ENCODE measurements at regions not wholly inside any gene's neighbourhood (a gene's known extent, or its start where the extent isn't known, plus 50 kb on each side); places are given as distances from the start of the nearest gene placed in this dataset.
A peak's percentile ranks its signal among the peaks of the same experiment; 100 is the strongest.

DNA sequence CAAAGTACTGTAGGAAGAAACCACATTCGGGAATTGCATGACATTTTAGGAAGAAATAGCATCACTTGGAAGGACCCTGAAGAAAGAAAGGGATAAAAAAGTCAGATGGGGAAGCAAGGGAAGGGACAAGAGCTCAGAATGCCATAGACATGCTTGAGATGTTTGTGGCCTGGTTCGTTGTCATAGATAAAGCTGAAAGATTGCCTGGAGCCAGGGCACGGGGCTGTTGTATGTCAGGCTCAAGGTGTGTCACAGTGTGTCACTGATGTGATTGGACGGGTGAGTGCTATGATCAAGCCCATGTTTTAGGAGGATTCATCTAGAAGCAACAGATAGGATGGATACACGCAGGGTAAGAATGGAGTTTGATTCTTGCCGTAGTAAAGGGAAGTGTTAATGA lies 216.2 kb upstream of the SOX4 start:
- no peak for DNase-seq (ENCODE audit: low spot score)

DNA sequence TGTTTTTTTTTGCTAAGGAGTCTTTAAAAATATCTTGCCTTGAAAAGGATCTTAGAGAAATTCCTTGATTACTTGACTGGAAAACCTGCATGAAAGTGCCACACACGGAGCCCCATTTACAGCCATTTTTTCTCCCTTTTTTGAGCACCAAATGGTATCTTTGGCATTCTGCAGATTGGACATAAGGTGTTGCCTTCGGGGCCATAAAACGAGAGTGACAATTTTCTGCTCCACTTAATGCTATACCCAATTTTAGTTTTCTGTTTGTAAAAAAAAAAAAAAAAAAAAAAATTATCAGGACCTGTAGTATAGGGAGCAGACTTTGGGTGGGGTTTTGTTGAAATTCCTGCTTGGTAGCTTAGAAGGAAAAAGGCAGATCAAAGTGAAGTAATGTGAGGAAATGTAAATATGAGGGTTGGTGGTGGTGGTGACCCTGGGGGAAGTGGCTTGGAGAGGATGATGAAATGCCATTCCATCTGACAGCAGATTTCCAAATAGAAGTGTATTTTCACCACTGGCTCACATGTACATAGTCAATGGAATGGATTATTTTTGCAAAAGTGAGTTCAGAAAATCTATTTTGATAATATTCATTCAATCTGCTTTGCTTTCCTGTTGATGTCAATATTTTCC lies 212.1 kb upstream of the SOX4 start:
- DNase-seq (ENCODE audit: low spot score): peak; percentile 88

DNA sequence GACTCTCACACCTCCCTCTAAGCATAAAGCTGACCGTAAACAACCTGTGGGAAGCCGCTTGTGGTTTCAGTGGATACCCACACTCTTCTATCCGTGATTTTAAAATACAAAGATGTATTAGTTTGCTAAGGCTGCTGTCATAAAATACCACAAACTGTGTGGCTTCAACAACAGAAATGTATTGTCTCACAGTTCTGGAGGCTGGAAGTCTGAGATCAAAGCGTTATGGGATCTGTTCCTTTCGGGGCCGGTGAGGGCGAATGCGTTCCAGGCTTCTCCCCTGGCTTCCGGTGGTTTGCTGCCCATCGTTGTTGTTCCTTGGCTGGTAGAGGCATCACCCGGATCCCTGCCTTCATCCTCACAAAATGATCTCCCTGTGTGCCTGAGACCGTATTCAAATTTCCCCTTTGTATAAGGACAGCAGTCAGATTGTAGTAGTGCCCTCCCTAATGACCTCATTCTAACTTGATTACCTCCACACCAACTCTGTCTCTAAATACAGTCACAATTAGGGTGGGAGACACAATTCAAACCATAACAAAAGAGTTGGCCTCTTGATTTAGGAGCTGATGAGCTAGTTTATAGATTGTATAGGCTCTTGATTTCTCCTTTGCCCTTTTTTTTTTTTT lies 210.6 kb upstream of the SOX4 start:
- no peak for DNase-seq (ENCODE audit: low spot score)

DNA sequence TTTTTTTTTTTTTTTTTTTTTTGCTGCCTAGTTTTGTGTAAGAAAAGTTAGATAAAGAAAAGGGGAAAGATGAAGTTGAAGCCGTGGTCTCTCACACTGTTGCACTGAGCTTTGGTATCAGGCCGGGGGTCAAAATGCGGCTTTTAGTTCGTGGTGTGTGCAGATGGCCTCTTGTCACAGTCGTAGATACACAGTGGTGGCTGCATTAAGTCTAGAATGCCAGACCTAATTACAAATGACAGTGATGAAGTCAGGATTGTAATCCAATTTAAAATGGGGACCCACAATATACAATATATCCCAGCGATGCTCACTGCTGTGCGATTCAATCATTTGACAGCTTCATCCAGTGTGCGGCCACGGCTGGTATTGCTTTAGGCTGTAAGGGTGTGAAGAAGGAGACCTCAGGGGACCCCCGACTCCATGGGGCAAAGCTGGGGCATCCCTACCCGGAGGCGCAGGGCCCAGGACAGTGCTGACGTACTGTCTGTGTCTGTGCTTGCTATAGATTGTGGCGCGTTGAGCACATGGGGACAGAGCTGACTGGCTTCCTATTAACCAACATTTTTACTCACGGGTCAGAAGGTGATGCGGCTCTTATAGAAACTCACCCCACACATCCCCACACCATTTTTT lies 210.0 kb upstream of the SOX4 start:
- DNase-seq (ENCODE audit: low spot score): no peak

DNA sequence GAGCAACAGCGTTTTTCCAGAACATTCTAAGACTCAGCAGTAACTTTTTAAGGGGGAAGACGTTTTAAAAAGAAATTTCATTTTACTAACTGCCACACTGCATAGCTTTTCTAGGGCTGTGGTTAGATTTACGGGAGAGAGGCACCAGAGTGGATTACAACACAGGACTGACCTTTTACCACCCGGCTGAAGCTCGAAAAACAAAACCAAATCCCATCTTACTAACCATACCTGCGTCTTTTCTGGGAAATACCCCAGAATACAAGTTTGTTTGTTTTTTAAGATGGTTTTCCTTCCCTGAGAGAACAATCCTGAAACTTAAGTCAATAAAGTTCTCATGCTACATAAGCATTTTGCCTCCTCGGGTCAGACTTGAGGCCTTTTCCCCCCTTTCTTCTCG lies 209.3 kb upstream of the SOX4 start:
- DNase-seq (ENCODE audit: low spot score): peak; percentile 87

DNA sequence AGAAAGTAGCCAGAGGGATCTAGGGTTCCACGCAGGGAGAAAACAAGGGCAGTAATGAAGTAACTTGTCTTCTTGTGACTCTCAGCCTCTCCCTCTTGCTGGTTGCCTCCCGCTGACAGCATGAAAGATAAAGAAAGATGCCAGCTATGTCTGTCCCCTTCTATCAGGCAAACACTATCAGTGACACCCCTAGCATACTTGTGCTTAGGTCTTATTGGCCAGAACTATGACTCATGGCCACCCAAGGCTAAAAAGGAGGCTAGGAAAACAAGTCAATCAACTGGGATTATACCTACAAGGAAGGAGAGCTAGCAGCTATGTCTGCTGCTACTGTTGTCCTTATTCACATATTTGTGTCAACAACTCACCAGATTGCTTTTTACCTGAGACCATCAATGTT lies 206.8 kb upstream of the SOX4 start:
- no peak for DNase-seq (ENCODE audit: low spot score)

DNA sequence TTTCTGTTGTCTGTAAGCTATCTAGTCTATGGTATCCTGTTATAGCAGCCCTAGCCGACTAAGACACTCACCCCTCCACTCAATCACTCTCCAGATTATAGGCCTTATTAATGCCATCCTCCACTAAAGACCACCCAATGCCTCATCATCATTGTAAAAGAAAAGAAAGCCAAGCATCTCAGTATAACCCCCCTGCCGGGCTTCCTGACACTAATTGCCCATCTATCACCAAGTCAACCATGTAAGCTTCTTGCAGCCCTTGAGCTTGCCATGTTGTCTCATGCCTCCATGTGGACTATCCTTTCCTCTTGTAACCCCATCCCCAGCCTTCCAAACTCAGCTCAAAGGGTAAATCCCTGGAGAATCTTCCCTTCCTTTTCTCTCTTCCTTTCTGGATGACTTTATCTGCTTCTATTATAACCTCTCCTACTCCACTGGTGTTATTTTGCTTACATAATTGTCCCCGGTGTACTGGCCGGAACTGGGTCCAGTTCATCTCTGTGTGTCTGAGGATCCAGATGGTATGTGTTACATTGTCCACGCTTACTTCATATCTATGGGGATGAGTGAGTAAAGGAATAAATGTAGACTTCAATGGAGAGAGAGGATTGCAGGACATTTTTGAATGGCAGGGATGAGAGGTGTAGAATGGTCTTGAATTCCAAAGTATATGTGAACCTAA lies 202.9 kb upstream of the SOX4 start:
- no peak for DNase-seq (ENCODE audit: low spot score)

DNA sequence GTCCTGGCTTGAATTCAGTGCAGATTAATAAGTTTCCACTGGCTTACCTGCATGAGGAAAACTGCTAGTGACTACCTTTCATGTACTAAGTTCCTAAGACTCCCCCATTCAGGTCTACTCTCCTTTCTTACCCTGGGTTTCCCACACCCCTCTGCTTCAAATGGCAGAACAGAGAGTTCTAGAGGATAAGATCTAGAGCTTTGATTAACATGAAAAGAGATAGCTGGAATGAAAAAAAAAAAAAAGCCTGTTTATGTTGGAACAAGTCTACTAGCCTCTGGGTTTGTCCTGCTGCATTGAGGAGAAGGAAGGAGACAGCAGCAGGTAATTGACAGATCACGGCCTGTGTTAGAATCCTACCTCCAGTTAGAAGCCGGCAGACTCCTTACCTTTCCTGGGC lies 201.4 kb upstream of the SOX4 start:
- no peak for DNase-seq (ENCODE audit: low spot score)

DNA sequence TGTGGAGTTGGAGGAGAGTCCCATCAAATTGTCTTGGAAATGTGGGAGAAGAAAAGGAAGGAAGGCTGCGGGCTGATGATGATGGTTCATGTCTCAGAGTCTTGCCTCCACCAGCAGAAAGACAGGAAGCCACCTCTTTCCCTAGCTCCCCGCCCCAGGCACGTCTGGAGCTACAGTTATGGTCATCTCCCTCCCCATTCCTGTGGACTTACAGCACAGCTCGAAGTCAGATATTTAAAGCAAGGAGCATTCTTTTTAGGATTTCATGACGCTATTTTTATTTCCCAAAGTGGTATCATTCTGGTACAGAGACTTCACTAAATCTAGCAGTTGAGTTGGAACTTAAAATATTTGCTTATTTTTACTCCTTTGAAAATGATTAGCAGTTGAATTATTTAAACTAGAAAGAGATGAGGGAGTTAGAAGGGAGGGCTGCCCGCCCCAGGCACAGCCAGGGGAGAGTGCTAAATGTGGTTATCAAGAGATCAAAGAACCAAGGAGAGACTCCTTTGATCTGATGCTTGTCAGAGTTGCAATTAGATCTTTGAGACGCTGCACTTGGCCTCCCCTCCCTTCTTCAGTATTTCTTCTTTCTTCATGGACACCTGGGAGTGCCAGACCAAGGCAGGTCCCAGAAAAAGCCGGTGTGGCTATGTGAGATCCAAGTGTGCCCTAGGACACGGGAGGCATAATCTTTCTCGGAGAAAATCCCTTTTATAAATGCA lies 199.9 kb upstream of the SOX4 start:
- no peak for DNase-seq (ENCODE audit: low spot score)

DNA sequence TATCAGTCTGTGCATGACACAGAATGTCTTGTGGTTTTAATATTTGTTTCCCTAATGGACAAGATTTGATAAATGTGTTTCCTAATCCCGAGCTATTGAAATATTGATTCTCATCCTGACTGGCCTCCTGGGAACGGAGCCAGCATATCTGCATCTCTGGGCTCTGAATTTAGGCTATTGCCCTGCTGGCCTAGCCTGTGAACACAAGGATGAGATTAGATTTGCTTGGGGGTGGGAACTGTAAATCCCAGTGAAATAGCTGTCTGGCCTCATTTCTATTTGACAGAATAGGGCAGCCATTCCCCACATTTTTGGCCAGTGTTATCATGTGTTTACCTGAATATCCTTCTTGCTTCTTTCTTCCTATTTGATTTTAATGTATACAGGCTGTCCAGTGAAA lies 198.4 kb upstream of the SOX4 start:
- DNase-seq (ENCODE audit: low spot score): no peak

DNA sequence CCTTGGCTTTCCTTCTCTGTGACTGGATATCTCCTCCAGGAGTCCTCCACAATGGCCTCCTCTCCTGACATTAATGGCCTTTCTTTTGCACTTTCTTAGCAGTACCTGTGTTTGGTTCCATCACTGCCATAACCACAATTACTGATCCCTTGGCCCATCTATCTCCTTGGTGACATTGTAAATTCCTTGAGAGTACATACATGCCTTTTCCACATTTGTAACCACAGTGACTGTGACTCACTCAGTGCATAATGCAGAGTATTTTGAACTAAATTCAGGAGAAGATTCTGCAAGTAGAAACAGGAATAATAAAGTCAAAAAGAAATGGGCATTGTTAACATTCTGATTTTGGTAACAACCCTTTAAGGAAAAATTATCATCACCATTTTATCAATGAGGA lies 197.2 kb upstream of the SOX4 start:
- DNase-seq (ENCODE audit: low spot score): peak; percentile 40

DNA sequence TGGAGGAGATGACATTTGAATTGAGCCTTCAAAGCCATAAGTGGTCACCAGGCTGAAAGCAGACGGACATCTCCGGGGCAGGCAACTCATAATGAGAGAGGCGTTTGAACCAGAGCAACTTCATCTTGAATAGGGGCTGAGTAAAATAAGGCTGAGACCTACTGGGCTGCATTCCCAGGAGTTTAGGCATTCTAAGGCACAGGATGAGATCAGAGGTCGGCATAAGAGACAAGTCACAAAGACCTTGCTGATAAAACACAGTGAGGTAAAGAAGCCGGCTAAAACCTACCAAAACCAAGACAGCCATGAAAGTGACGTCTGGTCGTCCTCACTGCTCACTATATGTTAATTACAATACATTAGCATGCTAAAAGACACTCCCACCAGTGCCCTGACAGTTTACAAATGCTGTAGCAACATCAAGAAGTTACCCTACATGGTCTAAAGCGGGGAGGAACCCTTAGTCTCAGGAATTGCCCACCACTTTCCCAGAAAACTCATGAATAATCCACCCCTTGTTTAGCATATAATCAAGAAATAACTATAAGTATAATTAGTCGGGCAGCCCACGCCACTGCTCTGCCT lies 194.7 kb upstream of the SOX4 start:
- DNase-seq (ENCODE audit: low spot score): no peak

DNA sequence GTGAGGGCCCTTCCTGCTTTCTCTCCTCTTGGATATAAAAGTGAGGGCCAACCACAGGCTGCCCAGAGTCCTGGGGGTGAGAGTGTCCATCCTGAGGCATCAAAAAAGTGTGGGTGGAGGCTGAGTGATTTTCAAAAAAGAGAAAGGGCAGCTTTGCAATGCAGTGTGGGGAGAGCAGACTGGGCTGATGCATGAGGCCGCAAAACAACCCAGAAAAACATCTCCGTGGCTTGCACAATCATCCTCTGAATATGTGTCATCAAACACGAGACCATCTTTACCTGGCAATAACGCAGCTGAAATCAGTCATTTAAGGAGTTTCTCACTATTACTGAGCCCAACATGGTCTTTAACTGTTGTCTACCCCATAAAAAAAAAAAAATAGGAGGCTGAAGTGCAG lies 191.2 kb upstream of the SOX4 start:
- no peak for DNase-seq (ENCODE audit: low spot score)

DNA sequence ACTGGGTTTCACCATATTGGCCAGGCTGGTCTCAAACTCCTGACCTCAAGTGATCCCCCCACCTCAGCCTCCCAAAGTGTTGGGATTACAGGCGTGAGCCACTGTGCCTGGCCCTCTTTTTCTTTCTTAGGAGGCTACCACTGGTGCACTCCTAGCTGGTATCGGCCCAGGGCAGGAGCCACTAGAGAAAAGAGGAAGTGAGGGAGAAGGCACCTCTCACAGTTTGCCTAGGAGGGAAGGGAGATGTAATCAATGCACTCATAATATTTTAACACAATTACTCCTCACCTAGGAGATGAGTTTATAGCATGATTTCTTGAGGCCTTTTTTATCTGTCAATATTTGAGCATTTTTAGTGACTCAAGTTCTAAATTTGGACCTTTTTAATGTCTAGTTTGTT lies 189.0 kb upstream of the SOX4 start:
- DNase-seq (ENCODE audit: low spot score): no peak

DNA sequence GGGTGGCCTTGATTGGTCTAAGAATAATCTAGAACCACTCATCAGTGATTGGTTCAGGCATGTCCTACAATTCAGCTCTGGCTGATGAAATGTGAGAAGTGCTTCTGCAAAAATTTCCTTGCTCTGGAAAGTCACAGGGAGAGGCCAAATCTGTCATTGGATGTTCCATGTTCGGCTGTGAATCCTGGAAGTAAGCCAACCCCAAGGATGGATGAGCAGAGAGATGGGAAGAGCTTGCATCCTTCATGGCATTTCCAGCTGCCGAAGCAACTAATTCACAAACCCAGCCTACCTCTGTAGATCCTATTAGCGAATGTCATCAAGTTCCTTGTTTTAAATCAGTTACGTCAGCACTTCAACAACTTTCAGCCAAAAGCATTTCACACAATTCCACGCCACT lies 187.2 kb upstream of the SOX4 start:
- no peak for DNase-seq (ENCODE audit: low spot score)

DNA sequence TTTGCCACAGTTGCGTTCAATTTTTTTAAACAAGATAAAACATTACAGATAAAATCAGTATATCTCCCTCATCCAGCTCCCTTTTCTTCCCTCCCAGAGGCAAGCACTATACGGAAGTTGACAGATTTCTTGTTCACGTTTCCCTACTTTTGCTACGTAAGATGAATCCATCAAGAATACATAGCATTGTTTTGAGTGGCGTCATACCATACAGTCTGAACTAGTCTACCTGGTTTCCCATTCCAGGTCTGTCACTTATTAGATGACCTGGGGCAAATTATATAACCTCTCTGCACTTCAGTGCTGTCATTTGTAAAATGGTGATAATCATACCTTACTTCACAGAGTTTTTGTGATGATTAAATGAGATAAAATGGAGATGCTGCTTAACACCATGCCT lies 184.3 kb upstream of the SOX4 start:
- no peak for DNase-seq (ENCODE audit: low spot score)

DNA sequence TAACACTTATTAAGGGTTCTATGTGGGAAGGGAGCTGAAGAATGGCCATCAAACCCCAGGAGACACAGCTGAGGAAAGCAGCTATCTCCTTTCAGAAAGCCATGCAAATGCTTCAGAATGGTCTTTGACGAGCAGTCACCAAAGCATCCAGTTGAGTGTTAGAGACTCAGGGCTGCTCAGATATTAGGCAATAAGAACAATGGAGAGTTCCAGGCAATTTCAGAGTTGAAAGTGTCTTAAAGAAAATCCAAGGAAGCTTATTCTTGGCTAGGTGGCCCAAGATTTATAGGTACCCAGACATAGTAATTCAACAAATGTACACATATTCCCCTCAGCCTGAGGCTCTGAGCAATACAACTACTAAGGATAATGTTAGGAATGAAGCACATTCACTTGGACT lies 180.1 kb upstream of the SOX4 start:
- DNase-seq (ENCODE audit: low spot score): no peak

DNA sequence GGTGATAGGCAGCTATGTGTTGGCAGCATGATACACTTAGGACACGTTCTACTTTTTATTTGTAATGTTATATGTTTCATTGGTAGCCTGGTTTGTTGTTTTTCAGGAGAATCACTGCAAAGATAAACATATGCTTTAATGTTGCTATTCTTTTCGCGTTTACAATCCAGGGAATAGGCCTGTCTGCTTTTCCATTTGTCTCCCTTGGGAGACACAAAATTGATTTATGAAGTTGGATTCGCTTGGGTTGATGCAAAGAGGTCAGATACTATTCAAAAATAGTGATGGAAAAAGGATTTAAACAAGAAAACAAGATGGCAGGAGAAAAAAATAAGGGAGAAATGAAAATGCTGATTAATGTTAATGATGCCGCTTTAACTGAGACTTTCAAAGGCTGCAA lies 179.5 kb upstream of the SOX4 start:
- no peak for DNase-seq (ENCODE audit: low spot score)

DNA sequence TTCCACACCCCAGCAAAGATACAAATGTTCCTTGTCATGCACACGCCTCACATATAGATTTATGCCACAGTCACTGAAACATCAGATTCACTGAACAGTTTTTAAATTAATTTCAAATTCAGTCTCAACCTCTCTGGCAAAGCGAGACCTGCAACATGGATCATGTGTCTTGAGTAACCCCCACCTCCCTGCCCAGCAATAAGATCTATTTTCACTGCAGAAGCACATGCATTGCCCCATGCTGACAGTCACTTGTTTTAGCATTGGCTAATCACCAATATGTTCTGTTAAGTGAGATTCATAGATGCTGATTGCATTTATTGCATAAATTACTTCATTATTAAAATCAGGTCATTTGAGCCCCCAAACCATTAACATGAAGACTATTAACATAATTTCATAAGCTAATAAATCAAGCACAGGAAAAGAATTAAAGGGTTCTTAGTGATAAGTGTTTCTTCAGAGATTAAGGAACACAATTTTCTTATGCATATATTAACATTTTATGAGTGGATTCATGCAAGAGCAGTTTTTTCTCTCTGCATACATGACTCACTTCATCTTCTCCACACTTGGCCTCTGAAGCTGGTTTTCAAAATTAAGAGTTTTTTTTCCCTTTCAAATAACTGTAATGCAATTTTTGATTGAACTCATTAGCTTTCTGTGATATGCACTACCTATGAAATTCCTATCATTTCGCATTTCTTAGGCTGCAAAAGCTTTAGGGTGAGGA lies 173.2 kb upstream of the SOX4 start:
- DNase-seq (ENCODE audit: low spot score): no peak

DNA sequence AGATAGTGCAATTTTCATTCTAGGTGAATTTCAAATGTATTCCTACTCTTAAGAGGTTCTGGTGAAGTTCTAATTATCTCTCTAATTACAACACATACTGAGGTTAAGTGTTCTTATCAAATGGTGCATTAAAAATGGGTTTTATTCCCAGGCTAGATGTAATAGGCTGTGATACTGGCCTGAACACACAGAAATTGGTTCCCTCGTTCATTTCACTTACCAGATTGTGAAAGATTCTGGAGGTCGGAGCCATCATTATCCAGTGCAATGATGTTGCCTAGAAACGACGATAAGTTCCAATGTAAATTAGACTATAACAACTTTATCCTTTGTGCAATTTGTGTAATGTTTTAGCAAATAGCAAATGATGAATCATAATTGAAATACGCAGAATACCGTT lies 172.6 kb upstream of the SOX4 start:
- DNase-seq (ENCODE audit: low spot score): no peak

DNA sequence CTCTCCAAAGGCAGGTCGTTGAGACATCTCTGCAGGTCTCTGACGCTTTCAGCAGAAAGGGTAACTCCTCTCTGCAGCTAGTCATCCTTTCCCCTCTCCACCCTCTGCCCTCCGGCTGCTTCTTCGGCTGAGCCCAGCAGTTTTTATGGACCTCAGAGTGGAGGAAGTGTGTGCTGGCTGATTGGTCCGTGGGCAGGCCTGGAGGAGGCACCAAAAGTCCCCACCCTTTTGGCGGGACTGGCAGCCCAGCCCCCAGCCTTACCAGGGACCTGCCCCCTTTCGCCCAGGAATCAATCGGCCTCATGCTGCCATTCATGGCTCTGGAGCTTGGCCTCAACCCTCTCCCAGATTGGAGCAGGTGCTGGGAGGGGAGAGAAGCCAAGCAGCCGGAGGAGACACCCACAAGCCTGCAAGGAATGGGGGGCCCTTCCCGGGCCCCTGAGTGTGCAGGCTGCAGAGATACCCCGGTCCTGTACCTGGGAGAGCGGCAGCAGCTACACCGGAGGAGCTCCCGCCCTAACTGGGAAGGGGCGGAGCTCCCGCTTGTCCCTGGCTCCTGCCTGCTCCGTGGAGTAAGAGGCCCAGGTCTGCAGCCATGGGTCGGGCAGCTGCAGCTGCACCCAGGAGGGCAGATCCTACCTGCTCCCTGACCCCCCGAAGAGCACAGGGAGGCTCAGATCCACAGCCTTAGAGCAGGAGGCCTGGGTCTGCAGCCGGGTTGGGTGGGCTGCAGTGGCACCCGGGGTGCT lies 170.3 kb upstream of the SOX4 start:
- DNase-seq (ENCODE audit: low spot score): no peak
